ENCODE measurements at regions not wholly inside any gene's neighbourhood (a gene's known extent, or its start where the extent isn't known, plus 50 kb on each side); places are given as distances from the start of the nearest gene placed in this dataset.
"Not testable (repeated sequence)": the region's sequence is repeated elsewhere in the genome, so short reads cannot be mapped to it uniquely, and the experiment has no call there.

DNA sequence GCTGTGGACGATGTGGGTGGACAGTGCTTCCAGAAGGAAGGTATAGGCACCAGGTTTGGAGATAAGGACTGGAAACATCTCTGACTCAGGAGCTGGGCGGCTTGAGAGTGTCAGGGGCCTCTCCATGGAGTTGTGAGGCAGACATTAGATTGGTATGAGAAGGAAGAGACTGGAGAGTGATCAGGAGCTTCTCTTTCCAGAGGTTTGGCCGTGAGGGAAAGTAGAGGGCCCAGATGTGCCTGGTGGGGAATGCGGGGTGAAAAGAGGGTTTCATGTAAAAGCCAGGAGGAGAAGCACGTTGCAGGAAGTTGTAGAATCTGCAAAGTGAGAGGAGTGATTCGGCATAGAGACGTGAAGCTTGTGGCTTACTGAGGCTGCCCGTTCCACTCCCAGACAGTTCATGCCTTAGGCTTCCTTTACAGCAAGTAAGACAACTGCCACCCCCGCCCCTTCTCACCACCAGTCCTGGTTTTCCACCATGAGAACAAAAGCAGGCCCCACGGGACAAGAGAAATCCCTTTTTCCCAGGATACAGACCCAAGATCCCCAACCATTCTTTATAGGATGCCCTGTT is 166.3 kb upstream of the HDAC4 start:
- DNase-seq (ENCODE audit: low read depth in 3 of 3, low spot score in 2 of 3): no peak

DNA sequence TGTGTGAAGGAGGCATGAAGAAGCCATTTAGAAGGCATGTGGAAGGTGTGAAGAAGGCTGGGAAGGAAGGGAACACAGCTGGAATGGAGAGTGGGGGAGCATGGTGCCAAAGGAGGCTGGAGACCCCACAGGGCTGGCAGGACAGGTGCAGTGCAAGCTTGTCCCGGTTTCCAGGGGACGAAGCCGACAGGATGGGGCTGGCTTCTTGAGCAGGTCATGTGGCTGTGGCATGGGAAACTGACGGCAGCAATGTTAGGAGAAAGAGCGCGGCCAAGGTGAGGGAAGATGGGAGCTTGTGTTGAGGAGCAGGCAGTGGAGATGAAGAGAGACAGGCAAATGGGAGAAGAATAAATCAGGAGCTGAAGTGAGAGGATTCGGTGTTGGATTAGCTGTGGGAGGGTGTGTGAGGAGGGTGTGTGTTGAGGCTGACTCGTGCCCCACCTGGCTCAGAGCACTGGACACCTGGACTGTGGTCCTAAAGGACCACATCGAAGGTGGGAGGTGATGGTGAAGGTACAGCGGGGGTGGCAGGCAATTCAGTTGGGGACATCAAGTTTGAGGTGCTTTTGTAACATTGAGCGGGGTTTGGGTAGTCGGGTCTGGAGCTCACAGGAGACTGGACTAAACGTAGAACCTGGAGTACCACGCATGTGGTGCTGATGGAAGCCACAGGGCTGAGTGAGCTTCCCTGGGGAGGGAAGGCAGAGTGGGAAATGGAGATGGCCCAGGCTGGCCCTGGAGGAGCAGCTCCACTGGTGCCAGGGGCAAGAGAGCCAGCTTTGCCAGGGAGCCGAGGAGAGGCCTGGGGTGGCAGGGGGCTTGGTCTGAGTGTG is 165.6 kb upstream of the HDAC4 start:
- no peak for DNase-seq (ENCODE audit: low read depth in 3 of 3, low spot score in 2 of 3)

DNA sequence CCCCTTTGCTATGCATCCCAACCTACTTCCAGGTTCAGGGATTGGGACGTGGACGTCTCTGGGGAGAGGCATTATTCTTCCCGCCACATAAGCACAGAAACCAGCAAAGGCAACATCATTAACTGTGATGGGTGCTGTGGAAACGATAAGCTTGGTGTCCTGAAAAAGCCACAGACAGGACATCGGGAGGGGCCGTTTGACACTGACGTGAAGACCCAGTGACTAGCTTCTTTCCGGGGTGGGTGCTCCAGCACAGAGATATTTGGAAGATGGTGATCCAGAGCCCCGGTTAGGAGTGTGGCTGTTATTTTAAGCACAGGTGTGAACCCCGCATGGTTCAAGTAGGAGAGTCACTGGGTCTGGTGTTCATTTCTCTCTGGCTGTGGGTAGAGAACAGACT is 163.8 kb upstream of the HDAC4 start:
- no peak for DNase-seq (ENCODE audit: low read depth in 3 of 3, low spot score in 2 of 3)

DNA sequence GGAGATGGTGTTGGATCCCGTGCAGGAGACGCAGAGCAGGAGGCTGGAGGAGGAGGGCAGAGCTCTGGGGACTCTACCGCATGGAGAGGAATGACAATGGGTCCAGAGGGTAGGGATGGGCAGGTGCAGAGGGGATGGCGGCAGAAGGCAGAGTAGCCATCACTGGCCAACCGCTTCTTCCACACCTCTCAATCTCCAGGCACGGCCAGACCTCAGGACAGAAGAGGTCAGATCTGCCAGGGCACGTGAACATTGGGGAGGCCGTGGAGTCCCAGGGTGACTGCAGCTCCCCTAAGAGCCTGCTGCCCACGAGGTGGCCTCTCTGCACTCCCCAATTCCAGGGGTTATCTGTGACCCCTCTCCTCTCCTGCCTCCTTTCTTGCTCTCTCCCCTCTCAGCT is 162.7 kb upstream of the HDAC4 start:
- DNase-seq (ENCODE audit: low read depth in 3 of 3, low spot score in 2 of 3): no peak

DNA sequence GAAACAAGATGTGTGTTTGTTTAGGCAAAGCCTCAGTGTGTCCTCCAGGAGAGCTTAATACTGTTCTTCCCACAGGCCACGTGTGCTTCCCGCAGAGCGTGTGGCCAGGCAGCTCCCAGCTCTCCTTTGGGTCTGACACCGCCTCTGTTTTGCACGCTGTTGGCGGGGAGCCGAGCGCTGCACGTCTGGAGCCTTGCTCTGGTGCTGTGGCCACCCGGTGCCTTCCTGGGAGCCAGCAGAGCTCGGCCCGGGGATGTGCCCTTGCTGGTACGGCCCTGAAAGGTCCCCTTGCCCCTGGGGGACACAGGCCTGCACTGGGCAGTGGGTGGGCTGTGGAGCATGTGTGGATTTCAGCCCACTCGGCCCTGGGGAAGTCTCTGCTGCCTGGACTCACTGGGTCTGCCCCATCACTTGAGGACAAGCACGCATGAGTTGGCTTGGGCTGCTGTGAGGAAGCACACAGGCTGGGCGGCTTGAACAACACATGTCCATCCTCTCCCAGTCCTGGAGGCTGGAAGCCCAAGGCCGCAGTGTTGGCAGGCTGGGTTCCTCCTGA is 160.7 kb upstream of the HDAC4 start:
- DNase-seq (ENCODE audit: low read depth in 3 of 3, low spot score in 2 of 3): no peak

DNA sequence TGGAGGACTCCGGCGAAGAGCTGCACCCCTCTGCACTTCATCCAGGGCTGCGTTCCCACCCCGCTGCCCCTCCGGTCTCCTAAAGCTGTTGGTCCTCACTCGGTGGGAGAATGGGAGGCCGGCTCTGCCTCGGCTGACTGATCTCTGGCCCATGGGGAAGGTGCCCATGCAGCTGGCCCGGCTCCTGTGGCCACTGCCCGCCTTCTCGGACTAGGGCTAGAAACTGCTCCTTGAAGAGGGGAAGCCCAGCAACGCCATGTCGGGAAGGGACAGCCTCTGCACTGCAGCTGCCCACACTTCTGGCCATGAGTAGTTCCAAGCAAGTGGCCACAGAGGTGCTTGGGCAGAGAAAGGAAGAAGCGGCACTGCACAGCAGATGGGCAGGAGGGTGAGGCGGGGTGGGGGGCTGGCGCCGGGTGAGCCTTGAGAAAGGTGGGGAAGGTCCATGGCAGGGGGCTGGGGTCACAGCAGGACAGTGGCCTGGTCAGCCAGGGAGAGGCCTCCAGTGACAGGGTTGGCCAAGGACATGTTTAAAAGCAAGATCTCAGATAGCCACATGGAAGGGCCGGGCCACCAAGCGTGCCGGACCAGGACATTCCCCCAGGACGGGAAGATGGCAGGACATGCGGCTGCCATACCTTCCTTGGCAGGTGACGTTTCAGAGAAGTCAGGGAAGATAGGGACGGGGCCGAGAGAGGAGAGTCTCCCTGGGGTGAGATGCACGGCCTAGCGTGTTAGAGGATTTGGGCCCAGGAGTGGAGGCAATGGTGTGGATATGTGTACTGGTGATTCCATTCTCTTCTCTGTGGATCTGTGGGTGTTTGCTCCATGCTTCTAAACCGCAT is 158.8 kb upstream of the HDAC4 start:
- DNase-seq (ENCODE audit: low read depth in 3 of 3, low spot score in 2 of 3): no peak

DNA sequence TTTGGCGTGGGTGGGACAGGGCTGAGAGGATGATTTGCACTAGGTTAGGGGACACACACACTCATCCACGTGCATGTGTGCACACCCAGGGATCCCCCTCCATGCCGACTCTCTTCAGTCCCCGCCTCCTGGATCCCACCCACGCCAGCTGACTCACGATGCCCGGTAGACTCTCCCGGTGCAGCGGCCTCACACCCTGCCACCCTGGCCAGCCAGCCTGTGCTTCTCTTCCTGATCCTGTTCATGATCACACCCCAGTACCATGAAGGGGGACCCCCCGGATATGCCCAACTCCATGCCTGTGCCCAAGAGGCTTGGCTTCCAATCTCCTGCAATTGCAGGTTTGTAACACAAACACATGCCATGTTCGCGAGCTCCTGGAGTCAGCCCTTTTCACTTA is 157.8 kb upstream of the HDAC4 start:
- DNase-seq (ENCODE audit: low read depth in 3 of 3, low spot score in 2 of 3): no peak

- DNase-seq (ENCODE audit: low read depth in 3 of 3, low spot score in 2 of 3): no peak
These were observed 156.7 kb upstream of the HDAC4 start for GRCh38 chr2:239557516-239557915.

DNA sequence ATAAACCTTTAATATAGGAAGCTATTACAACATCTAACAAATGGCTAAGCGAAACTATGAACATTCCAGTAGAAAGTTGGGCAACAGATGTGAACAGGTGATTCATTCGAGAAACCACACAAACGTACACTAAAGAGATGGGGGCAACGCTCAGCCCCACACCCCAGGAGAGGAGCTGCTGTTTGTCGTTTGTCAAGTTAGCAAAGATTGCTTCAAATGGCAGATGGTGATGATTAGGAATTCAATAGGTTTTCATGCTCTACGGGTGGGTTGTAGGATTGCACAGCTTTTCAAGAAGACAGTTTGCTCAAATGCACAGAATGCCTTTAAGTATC is 154.7 kb upstream of the HDAC4 start:
- no peak for DNase-seq (ENCODE audit: low read depth in 3 of 3, low spot score in 2 of 3)

GRCh38 chr2:239554766-239555570 is 154.1 kb upstream of the HDAC4 start:
- no peak for DNase-seq (ENCODE audit: low read depth in 3 of 3, low spot score in 2 of 3)

DNA sequence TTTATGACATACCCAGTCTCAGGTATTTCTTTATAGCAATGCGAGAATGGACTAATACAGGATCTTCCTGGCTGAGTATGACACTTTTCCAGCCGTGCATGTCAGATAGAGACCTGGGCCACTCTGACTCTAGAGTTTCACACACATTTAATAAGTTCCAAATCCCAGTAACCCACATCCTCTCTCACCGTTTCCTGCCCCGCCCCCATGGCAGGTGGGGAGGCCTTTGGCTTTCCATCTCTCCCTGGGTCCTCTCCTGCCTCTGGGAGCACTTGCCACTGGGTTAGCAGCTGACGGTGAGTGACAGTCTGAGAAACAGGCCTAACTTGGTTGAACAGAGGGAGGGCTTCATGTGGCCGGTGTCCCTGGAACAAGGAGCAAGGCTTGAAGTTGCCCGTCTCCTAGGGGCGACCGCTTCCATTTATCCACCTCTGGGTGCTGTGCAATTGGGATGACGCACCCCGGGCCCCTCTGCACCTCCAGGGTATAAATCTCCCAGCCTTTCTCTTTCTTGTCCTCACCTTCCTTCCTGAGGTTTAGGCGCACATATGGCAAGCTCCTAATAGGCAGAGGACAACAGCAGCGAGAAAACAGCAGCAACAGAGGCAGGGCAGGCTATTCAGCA is 152.7 kb upstream of the HDAC4 start:
- DNase-seq (ENCODE audit: low read depth in 3 of 3, low spot score in 2 of 3): no peak

DNA sequence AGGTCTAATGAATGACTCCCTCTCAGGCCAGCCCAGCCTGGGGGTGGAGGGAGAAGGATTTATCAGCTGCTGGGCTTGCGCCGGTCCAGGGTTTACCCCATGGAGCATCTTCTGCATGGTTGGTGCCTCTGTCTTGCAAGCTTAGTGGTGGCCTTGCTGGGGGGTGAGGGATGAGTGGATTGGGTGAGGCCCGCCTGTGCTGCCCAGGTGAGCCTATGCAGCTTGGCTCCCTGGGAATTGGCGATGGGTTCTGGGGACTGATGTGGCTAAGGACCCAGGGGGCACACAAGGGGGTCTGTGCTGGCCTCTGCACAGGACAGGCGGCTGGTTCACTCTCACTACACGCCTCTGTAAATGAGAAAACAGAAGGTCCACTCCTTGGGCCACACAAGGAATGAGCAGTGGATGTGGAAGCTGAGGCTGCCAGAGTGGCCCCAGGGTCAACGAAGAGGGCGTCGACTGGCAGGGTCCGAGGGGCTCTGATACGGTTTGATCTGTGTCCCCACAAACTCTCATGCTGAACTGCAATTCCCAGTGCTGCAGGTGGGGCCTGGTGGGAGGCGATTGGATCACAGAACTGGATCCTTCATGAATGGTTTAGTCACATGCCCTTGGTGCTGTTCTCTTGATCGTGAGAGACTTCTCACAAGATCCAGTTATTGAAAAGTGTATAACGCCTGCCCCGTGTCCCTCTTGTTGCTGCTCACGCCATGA is 151.6 kb upstream of the HDAC4 start:
- DNase-seq (ENCODE audit: low read depth in 3 of 3, low spot score in 2 of 3): no peak

DNA sequence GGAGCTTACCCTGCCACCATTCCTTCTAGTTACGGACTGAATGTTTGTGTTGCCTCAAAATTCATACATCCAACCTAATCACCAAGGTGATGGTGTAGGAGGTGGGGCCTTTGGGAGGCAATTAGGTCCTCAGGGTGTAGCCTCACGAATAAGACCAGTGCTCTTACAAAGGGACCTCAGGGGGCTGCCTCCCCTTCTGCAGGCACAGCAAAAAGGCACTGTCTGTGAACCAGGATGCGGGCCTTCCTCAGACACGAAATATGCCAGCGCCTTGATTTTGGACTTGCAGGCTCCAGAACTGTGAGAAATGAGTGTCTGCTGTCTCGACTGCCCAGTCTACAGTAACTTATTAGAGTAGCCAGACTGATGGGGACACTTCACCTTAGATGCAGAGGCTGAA is 150.4 kb upstream of the HDAC4 start:
- no peak for DNase-seq (ENCODE audit: low read depth in 3 of 3, low spot score in 2 of 3)

GRCh38 chr2:239550357-239550756 is 149.5 kb upstream of the HDAC4 start:
- DNase-seq (ENCODE audit: low read depth in 3 of 3, low spot score in 2 of 3): no peak

DNA sequence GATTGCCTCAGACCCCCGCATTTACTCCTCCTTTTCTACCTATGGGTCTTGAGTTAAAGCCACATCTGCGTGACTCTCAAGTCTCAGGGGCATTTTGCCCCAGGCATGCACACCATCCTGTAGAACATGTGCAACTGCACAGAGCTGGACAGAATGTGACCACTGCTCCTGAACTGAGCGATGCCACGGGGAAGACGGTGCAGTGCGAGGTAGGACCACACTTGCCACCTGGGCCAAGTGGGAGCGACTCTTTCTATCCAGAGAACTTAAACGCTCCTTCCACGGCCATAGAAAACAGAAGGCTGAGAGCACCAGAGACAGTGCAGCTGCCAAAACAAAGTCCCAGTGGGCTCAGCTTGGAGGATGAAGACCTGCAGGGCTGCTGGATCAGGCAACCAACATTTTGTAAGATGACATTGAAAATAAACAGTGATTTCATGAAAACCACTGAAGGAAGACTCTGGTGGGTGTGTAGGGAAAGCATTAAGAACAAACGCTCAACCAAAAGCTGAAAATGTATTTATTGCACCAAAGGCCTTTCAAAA is 149.0 kb upstream of the HDAC4 start:
- no peak for DNase-seq (ENCODE audit: low read depth in 3 of 3, low spot score in 2 of 3)

DNA sequence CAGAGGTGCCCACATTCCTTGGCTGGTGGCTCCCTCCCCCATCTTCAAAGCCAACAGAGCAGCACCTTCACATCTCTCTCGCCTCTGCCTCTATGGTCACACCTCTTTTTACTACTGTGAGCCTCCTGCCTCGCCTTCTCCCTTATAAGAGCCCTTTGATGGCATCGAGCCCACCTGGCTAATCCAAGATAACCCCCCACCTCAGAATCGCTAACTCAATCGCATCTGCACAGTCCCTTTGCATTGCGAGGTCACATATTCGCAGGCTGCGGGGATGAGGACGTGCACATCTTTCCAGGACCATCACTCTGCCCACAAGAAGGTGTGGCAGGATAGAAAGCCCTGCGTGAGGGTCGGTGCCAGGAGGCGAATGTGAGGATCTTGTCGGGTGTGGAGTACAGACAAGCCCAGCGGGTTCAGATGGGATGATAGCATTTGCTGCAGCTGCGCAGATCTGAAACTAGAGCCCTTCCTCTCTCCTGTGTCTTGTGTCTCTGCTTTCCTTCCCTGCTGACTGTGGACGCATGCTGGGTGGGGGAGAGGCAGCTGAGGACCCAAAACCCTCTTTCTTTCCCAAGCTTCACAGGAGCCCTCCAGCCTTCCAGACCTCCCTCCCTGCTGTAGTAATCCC is 148.3 kb upstream of the HDAC4 start:
- no peak for DNase-seq (ENCODE audit: low read depth in 3 of 3, low spot score in 2 of 3)

- DNase-seq (ENCODE audit: low read depth in 3 of 3, low spot score in 2 of 3): no peak
These were observed 147.6 kb upstream of the HDAC4 start for GRCh38 chr2:239548451-239548871.

DNA sequence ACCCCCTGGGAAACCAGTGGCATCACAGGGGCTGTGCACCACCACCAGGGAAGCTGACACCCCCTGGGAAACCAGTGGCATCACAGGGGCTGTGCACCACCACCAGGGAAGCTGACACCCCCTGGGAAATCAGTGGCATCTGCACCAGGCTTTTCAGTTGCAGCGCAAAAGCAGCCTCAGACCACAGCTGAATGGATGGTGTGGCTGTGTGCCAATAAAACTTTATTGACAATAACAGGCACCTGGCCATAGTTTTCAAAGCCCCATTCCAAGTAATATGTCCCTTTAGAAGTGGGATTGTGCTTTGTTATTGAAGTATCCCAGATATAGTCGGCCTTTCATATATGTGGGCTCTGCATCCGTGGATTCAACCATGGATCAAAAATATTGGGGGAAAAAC is 146.3 kb upstream of the HDAC4 start:
- DNase-seq (ENCODE audit: low read depth in 3 of 3, low spot score in 2 of 3): not testable (repeated sequence)

- no peak for DNase-seq (ENCODE audit: low read depth in 3 of 3, low spot score in 2 of 3)
These were observed 145.7 kb upstream of the HDAC4 start for GRCh38 chr2:239546541-239546940.

Measured in right renal cortex interstitium (tissue), 3 donors.